Peyer's patch (tissue), 4 donors: ENCODE measurements at regions not wholly inside any gene's neighbourhood (a gene's known extent, or its start where the extent isn't known, plus 50 kb on each side); places are given as distances from the start of the nearest gene placed in this dataset.

Source experiments
- DNase-seq, 3 donors: peaks; one replicate each; pipeline ENCODE4 v3.0.0-alpha.2; 2017 to 2019
- H3K27ac ChIP-seq, 4 donors: fragments of 200-600 bp; sonication (generic); one replicate each; pipeline ENCODE4 v1.5.1; 2016 to 2019
- H3K27me3 ChIP-seq, 2 donors: fragments of 200-600 bp; sonication (generic); one replicate each; pipeline ENCODE4 v1.5.1; 2019
- H3K36me3 ChIP-seq, 3 donors: fragments of 200-600 bp; sonication (generic); one replicate each; pipeline ENCODE4 v1.5.1; 2016 to 2019
- H3K4me1 ChIP-seq, 4 donors: fragments of 200-600 bp; sonication (generic); one replicate each; pipeline ENCODE4 v1.5.1; 2016 to 2019
- H3K4me3 ChIP-seq, 4 donors: fragments of 200-600 bp; sonication (generic); 1 replicate in 3 of 4; 2 replicates in 1 of 4; pipeline ENCODE4 v1.5.1; 2016 to 2019; ENCODE audit warnings: mild to moderate bottlenecking in 1 of 4
- H3K9me3 ChIP-seq, 4 donors: fragments of 200-600 bp; sonication (generic); one replicate each; pipeline ENCODE4 v1.5.1; 2016 to 2019; ENCODE audit warnings: mild to moderate bottlenecking in 1 of 4
- CTCF ChIP-seq, 6 experiments: fragments of 450-650 bp in 4 of 6; fragments of 200-600 bp in 2 of 6; sonication (generic) in 1 of 6; IDR thresholded peaks; one replicate each; pipeline ENCODE4 v1.5.1; 2017 to 2019; ENCODE audit warnings: antibody characterized with exemption in 6 of 6, mild to moderate bottlenecking in 3 of 6, moderate library complexity in 1 of 6
- POLR2A ChIP-seq, 2 donors: fragments of 450-650 bp; IDR thresholded peaks; one replicate each; pipeline ENCODE4 v1.5.1; 2017; ENCODE audit warnings: antibody characterized with exemption in 2 of 2, mild to moderate bottlenecking in 2 of 2, moderate library complexity in 2 of 2

DNA sequence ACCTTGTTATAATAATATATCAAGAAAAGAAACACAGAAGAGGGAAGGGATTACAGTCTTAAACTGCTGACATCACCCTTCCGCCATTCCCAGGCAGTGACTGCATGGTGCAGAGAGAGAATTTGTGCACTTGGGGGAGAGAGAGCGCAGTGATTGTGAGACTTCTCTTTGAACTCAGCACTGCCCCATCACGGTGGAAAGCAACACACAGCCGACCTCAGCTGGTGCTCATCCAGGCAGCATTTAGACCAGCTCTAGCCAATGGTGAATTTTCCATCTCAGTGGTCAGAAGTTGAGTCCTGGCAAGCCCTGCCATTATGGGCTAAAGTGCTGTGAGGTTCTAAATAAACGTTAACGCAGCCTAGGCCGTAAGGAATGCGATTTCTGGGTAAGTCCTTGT is 1681.5 kb downstream of the EFNB2 start:
- H3K4me1 ChIP-seq, result no peaks in the 10 kb centered on the region
- no peaks in the 10 kb centered on the region for H3K9me3 ChIP-seq
- H3K27me3 ChIP-seq, result no peaks in the 10 kb centered on the region
- no peak for DNase-seq
- no peak overlapping the region for H3K27ac ChIP-seq
- H3K36me3 ChIP-seq, result no peaks in the 10 kb centered on the region
- no peak overlapping the region for H3K4me3 ChIP-seq
- TF ChIP-seq POLR2A (IDR thresholded peaks at IDR 0.05), result no peak
- TF ChIP-seq CTCF (IDR thresholded peaks at IDR 0.05), result no peak

DNA sequence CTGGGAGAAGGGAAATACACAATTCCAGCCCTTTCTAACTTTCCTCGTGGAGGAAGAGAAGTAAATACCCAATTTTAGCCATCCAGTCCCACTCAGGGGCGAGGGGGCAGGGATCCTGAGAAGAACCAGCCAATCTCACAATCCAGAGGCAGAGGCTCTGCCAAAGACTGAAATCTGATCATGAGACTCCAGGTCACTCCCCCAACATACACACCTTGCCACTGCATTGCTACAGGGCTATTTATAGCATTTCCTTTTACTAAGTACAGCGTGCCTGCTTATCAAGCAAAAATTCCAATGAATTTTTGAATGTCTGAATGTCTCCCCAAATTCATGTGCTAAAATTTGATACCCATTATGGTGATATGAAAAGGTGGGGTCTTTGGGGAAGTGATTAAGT is 1687.5 kb downstream of the EFNB2 start:
- Histone ChIP-seq H3K27me3 (no peaks in the 10 kb centered on the region), H3K9me3 (no peaks in the 10 kb centered on the region), H3K36me3 (no peaks in the 10 kb centered on the region), H3K4me3 (no peak overlapping the region), H3K27ac (no peak overlapping the region), H3K4me1 (no peaks in the 10 kb centered on the region)
- no peak for DNase-seq
- TF ChIP-seq POLR2A (IDR thresholded peaks at IDR 0.05) (no peak), CTCF (IDR thresholded peaks at IDR 0.05) (no peak)

DNA sequence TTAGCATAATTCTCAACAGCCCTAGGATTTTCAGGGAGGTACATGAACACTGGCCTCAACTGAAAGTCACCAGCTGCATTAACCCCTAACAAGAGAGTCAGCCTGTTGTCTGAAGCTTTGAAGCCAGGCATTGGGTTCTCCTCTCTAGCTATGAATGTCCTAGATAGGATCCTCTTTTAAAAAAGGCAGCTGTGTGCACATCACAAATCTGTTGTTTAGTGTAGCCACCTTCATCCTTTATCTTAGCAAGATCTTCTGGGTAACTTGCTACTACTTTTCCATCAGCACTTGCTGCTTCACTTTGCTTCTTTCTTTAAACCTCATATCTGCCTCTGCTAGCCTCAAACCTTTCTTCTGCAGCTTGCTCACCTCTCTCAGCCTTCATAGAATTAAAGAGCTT is 1692.1 kb downstream of the EFNB2 start:
- Histone ChIP-seq H3K27me3 (no peaks in the 10 kb centered on the region), H3K9me3 (no peaks in the 10 kb centered on the region), H3K4me3 (no peak overlapping the region), H3K36me3 (no peaks in the 10 kb centered on the region), H3K27ac (no peak overlapping the region), H3K4me1 (no peaks in the 10 kb centered on the region)
- TF ChIP-seq CTCF (IDR thresholded peaks at IDR 0.05), result no peak
- no peak for DNase-seq

GRCh38 chr13:104841110-104841509 is 1694.4 kb downstream of the EFNB2 start:
- no peaks in the 10 kb centered on the region for H3K9me3 ChIP-seq
- H3K4me1 ChIP-seq, result no peaks in the 10 kb centered on the region
- no peaks in the 10 kb centered on the region for H3K36me3 ChIP-seq
- no peak overlapping the region for H3K27ac ChIP-seq
- no peak for DNase-seq
- no peak overlapping the region for H3K4me3 ChIP-seq
- H3K27me3 ChIP-seq, result no peaks in the 10 kb centered on the region
- TF ChIP-seq CTCF (IDR thresholded peaks at IDR 0.05), result no peak
- no peak for TF ChIP-seq POLR2A (IDR thresholded peaks at IDR 0.05)

- no peaks in the 10 kb centered on the region for H3K27me3 ChIP-seq
- no peaks in the 10 kb centered on the region for H3K36me3 ChIP-seq
- no peak overlapping the region for H3K27ac ChIP-seq
- TF ChIP-seq CTCF (IDR thresholded peaks at IDR 0.05) (no peak), POLR2A (IDR thresholded peaks at IDR 0.05) (no peak)
- DNase-seq, result no peak
- no peaks in the 10 kb centered on the region for H3K9me3 ChIP-seq
- H3K4me3 ChIP-seq, result no peak overlapping the region
- no peaks in the 10 kb centered on the region for H3K4me1 ChIP-seq
Observed at GRCh38 chr13:104837756-104838155, 1697.7 kb downstream of the EFNB2 start.

- no peak for DNase-seq
- TF ChIP-seq POLR2A (IDR thresholded peaks at IDR 0.05) (no peak), CTCF (IDR thresholded peaks at IDR 0.05) (no peak)
- Histone ChIP-seq H3K9me3 (no peaks in the 10 kb centered on the region), H3K36me3 (no peaks in the 10 kb centered on the region), H3K27me3 (no peaks in the 10 kb centered on the region), H3K27ac (no peak overlapping the region), H3K4me1 (no peaks in the 10 kb centered on the region), H3K4me3 (no peak overlapping the region)
Observed at GRCh38 chr13:104833221-104833620, 1702.2 kb downstream of the EFNB2 start.
